Hypothalamus (tissue), 51 donors: ENCODE measurements at regions not wholly inside any gene's neighbourhood (a gene's known extent, or its start where the extent isn't known, plus 50 kb on each side); places are given as distances from the start of the nearest gene placed in this dataset.
"Not testable (repeated sequence)": the region's sequence is repeated elsewhere in the genome, so short reads cannot be mapped to it uniquely, and the experiment has no call there.

ENCODE experiments used
- DNase-seq, 51 donors: peaks; one replicate each; lab custom pipeline; 2025; lab: John Stamatoyannopoulos, UW

- DNase-seq: peak in 4 of 51 donors; percentile 2 to 18 (median 4)
These were observed 1108.8 kb upstream of the SEL1L start for GRCh38 chr14:82642425-82642824.

- no peak for DNase-seq
These were observed 1113.6 kb upstream of the SEL1L start for GRCh38 chr14:82647088-82647810.

GRCh38 chr14:82655770-82656169, 1122.1 kb upstream of the SEL1L start:
- DNase-seq: no peak

- no peak for DNase-seq
These were observed 1123.6 kb upstream of the SEL1L start for GRCh38 chr14:82657186-82657675.

GRCh38 chr14:82661258-82661657, 1127.6 kb upstream of the SEL1L start:
- DNase-seq: no peak

- DNase-seq: no peak
These were observed 1133.4 kb upstream of the SEL1L start for GRCh38 chr14:82667006-82667405.

- no peak for DNase-seq
These were observed 1133.8 kb upstream of the SEL1L start for GRCh38 chr14:82667501-82667900.

- DNase-seq: no peak
These were observed 1142.8 kb upstream of the SEL1L start for GRCh38 chr14:82676403-82676802.

- DNase-seq: no peak
These were observed 1156.3 kb upstream of the SEL1L start for GRCh38 chr14:82689948-82690347.

- DNase-seq: not testable (repeated sequence)
These were observed 1157.5 kb upstream of the SEL1L start for GRCh38 chr14:82691191-82691590.

GRCh38 chr14:82694820-82695219, 1161.2 kb upstream of the SEL1L start:
- no peak for DNase-seq

GRCh38 chr14:82704218-82704617, 1170.6 kb upstream of the SEL1L start:
- no peak for DNase-seq

GRCh38 chr14:82710267-82710841, 1176.7 kb upstream of the SEL1L start:
- DNase-seq: peak in 27 of 51 donors; percentile 0 to 60 (median 15)

- DNase-seq: no peak
These were observed 1186.0 kb upstream of the SEL1L start for GRCh38 chr14:82719617-82720016.

GRCh38 chr14:82720431-82720830, 1186.8 kb upstream of the SEL1L start:
- DNase-seq: no peak

- DNase-seq: peak in 1 of 51 donors; percentile 28
These were observed 1187.3 kb upstream of the SEL1L start for GRCh38 chr14:82720946-82721345.

GRCh38 chr14:82724316-82724715, 1190.7 kb upstream of the SEL1L start:
- no peak for DNase-seq

- no peak for DNase-seq
These were observed 1191.6 kb upstream of the SEL1L start for GRCh38 chr14:82725213-82725612.

- DNase-seq: no peak
These were observed 1197.9 kb upstream of the SEL1L start for GRCh38 chr14:82731526-82731925.

- DNase-seq: no peak
These were observed 1206.9 kb upstream of the SEL1L start for GRCh38 chr14:82740547-82740946.

- no peak for DNase-seq
These were observed 1221.8 kb upstream of the SEL1L start for GRCh38 chr14:82755476-82755875.

- peak in 2 of 51 donors; percentile 2 to 17 for DNase-seq
These were observed 1222.3 kb upstream of the SEL1L start for GRCh38 chr14:82755923-82756322.
